ENCODE measurements at regions not wholly inside any gene's neighbourhood (a gene's known extent, or its start where the extent isn't known, plus 50 kb on each side); places are given as distances from the start of the nearest gene placed in this dataset.

- Histone ChIP-seq H3K36me3 (ENCODE audit: control insufficient read depth, low read depth, low read length) (no peaks in the 10 kb centered on the region), H3K27ac (ENCODE audit: low read length) (no peak overlapping the region), H3K4me1 (ENCODE audit: control insufficient read depth, low read depth, low read length) (peaks cover 5% of the 10 kb centered on the region), H3K4me3 (ENCODE audit: low read length) (no peak overlapping the region), H3K9me3 (ENCODE audit: control insufficient read depth, low read depth, low read length) (no peaks in the 10 kb centered on the region), H3K9ac (ENCODE audit: low read length) (no peak overlapping the region), H3K27me3 (ENCODE audit: control insufficient read depth, insufficient read depth, low read length) (no peaks in the 10 kb centered on the region)
These were observed 112.8 kb upstream of the H2AZ1 start for GRCh38 chr4:100062921-100063320.

- no peak overlapping the region for H3K27ac ChIP-seq (ENCODE audit: low read length)
- no peak overlapping the region for H3K4me3 ChIP-seq (ENCODE audit: low read length)
- no peaks in the 10 kb centered on the region for H3K36me3 ChIP-seq (ENCODE audit: control insufficient read depth, low read depth, low read length)
- no peak overlapping the region for H3K9ac ChIP-seq (ENCODE audit: low read length)
- H3K4me1 ChIP-seq (ENCODE audit: control insufficient read depth, low read depth, low read length) = peaks cover 5% of the 10 kb centered on the region
- no peaks in the 10 kb centered on the region for H3K9me3 ChIP-seq (ENCODE audit: control insufficient read depth, low read depth, low read length)
- H3K27me3 ChIP-seq (ENCODE audit: control insufficient read depth, insufficient read depth, low read length) = no peaks in the 10 kb centered on the region
These were observed 111.8 kb upstream of the H2AZ1 start for GRCh38 chr4:100061835-100062234.

GRCh38 chr4:100060765-100061416 lies 110.8 kb upstream of the H2AZ1 start:
- Histone ChIP-seq H3K36me3 (ENCODE audit: control insufficient read depth, low read depth, low read length) (no peaks in the 10 kb centered on the region), H3K4me3 (ENCODE audit: low read length) (no peak overlapping the region), H3K4me1 (ENCODE audit: control insufficient read depth, low read depth, low read length) (peaks cover 5% of the 10 kb centered on the region), H3K9ac (ENCODE audit: low read length) (no peak overlapping the region), H3K27ac (ENCODE audit: low read length) (no peak overlapping the region), H3K27me3 (ENCODE audit: control insufficient read depth, insufficient read depth, low read length) (no peaks in the 10 kb centered on the region), H3K9me3 (ENCODE audit: control insufficient read depth, low read depth, low read length) (no peaks in the 10 kb centered on the region)

GRCh38 chr4:100059467-100059866 lies 109.4 kb upstream of the H2AZ1 start:
- no peak overlapping the region for H3K9ac ChIP-seq (ENCODE audit: low read length)
- H3K9me3 ChIP-seq (ENCODE audit: control insufficient read depth, low read depth, low read length) = no peaks in the 10 kb centered on the region
- no peaks in the 10 kb centered on the region for H3K36me3 ChIP-seq (ENCODE audit: control insufficient read depth, low read depth, low read length)
- no peaks in the 10 kb centered on the region for H3K27me3 ChIP-seq (ENCODE audit: control insufficient read depth, insufficient read depth, low read length)
- H3K4me1 ChIP-seq (ENCODE audit: control insufficient read depth, low read depth, low read length) = peaks cover 5% of the 10 kb centered on the region
- no peak overlapping the region for H3K27ac ChIP-seq (ENCODE audit: low read length)
- no peak overlapping the region for H3K4me3 ChIP-seq (ENCODE audit: low read length)

- Histone ChIP-seq H3K9ac (ENCODE audit: low read length) (no peak overlapping the region), H3K9me3 (ENCODE audit: control insufficient read depth, low read depth, low read length) (no peaks in the 10 kb centered on the region), H3K27ac (ENCODE audit: low read length) (no peak overlapping the region), H3K4me1 (ENCODE audit: control insufficient read depth, low read depth, low read length) (peaks cover 5% of the 10 kb centered on the region), H3K27me3 (ENCODE audit: control insufficient read depth, insufficient read depth, low read length) (no peaks in the 10 kb centered on the region), H3K36me3 (ENCODE audit: control insufficient read depth, low read depth, low read length) (no peaks in the 10 kb centered on the region), H3K4me3 (ENCODE audit: low read length) (no peak overlapping the region)
These were observed 106.6 kb upstream of the H2AZ1 start for GRCh38 chr4:100056701-100057100.

GRCh38 chr4:100054071-100054470 lies 104.0 kb upstream of the H2AZ1 start:
- Histone ChIP-seq H3K4me3 (ENCODE audit: low read length) (no peak overlapping the region), H3K27ac (ENCODE audit: low read length) (no peak overlapping the region), H3K36me3 (ENCODE audit: control insufficient read depth, low read depth, low read length) (no peaks in the 10 kb centered on the region), H3K9me3 (ENCODE audit: control insufficient read depth, low read depth, low read length) (peaks cover 4% of the 10 kb centered on the region), H3K27me3 (ENCODE audit: control insufficient read depth, insufficient read depth, low read length) (no peaks in the 10 kb centered on the region), H3K4me1 (ENCODE audit: control insufficient read depth, low read depth, low read length) (peaks cover 3% of the 10 kb centered on the region), H3K9ac (ENCODE audit: low read length) (no peak overlapping the region)

- Histone ChIP-seq H3K9ac (ENCODE audit: low read length) (no peak overlapping the region), H3K27me3 (ENCODE audit: control insufficient read depth, insufficient read depth, low read length) (no peaks in the 10 kb centered on the region), H3K36me3 (ENCODE audit: control insufficient read depth, low read depth, low read length) (no peaks in the 10 kb centered on the region), H3K9me3 (ENCODE audit: control insufficient read depth, low read depth, low read length) (peaks cover 4% of the 10 kb centered on the region), H3K4me1 (ENCODE audit: control insufficient read depth, low read depth, low read length) (peaks cover 3% of the 10 kb centered on the region), H3K27ac (ENCODE audit: low read length) (no peak overlapping the region), H3K4me3 (ENCODE audit: low read length) (no peak overlapping the region)
These were observed 99.8 kb upstream of the H2AZ1 start for GRCh38 chr4:100049872-100050271.

- Histone ChIP-seq H3K9me3 (ENCODE audit: control insufficient read depth, low read depth, low read length) (no peaks in the 10 kb centered on the region), H3K36me3 (ENCODE audit: control insufficient read depth, low read depth, low read length) (no peaks in the 10 kb centered on the region), H3K27me3 (ENCODE audit: control insufficient read depth, insufficient read depth, low read length) (no peaks in the 10 kb centered on the region), H3K27ac (ENCODE audit: low read length) (no peak overlapping the region), H3K4me1 (ENCODE audit: control insufficient read depth, low read depth, low read length) (no peaks in the 10 kb centered on the region), H3K9ac (ENCODE audit: low read length) (no peak overlapping the region), H3K4me3 (ENCODE audit: low read length) (no peak overlapping the region)
These were observed 92.6 kb upstream of the H2AZ1 start for GRCh38 chr4:100042711-100043110.

GRCh38 chr4:100042235-100042634 lies 92.2 kb upstream of the H2AZ1 start:
- H3K27ac ChIP-seq (ENCODE audit: low read length) = no peak overlapping the region
- H3K4me3 ChIP-seq (ENCODE audit: low read length) = no peak overlapping the region
- no peaks in the 10 kb centered on the region for H3K9me3 ChIP-seq (ENCODE audit: control insufficient read depth, low read depth, low read length)
- no peaks in the 10 kb centered on the region for H3K27me3 ChIP-seq (ENCODE audit: control insufficient read depth, insufficient read depth, low read length)
- no peaks in the 10 kb centered on the region for H3K4me1 ChIP-seq (ENCODE audit: control insufficient read depth, low read depth, low read length)
- no peaks in the 10 kb centered on the region for H3K36me3 ChIP-seq (ENCODE audit: control insufficient read depth, low read depth, low read length)
- H3K9ac ChIP-seq (ENCODE audit: low read length) = no peak overlapping the region

GRCh38 chr4:100041646-100042045 lies 91.6 kb upstream of the H2AZ1 start:
- Histone ChIP-seq H3K9me3 (ENCODE audit: control insufficient read depth, low read depth, low read length) (no peaks in the 10 kb centered on the region), H3K27ac (ENCODE audit: low read length) (no peak overlapping the region), H3K4me1 (ENCODE audit: control insufficient read depth, low read depth, low read length) (no peaks in the 10 kb centered on the region), H3K36me3 (ENCODE audit: control insufficient read depth, low read depth, low read length) (no peaks in the 10 kb centered on the region), H3K4me3 (ENCODE audit: low read length) (no peak overlapping the region), H3K9ac (ENCODE audit: low read length) (no peak overlapping the region), H3K27me3 (ENCODE audit: control insufficient read depth, insufficient read depth, low read length) (no peaks in the 10 kb centered on the region)

GRCh38 chr4:100034023-100034664 lies 84.1 kb upstream of the H2AZ1 start:
- Histone ChIP-seq H3K36me3 (ENCODE audit: control insufficient read depth, low read depth, low read length) (no peaks in the 10 kb centered on the region), H3K9ac (ENCODE audit: low read length) (no peak overlapping the region), H3K27ac (ENCODE audit: low read length) (no peak overlapping the region), H3K4me3 (ENCODE audit: low read length) (no peak overlapping the region), H3K27me3 (ENCODE audit: control insufficient read depth, insufficient read depth, low read length) (no peaks in the 10 kb centered on the region), H3K4me1 (ENCODE audit: control insufficient read depth, low read depth, low read length) (no peaks in the 10 kb centered on the region), H3K9me3 (ENCODE audit: control insufficient read depth, low read depth, low read length) (peaks cover 4% of the 10 kb centered on the region)

- Histone ChIP-seq H3K4me1 (ENCODE audit: control insufficient read depth, low read depth, low read length) (peaks cover 12% of the 10 kb centered on the region), H3K9ac (ENCODE audit: low read length) (no peak overlapping the region), H3K27me3 (ENCODE audit: control insufficient read depth, insufficient read depth, low read length) (no peaks in the 10 kb centered on the region), H3K9me3 (ENCODE audit: control insufficient read depth, low read depth, low read length) (no peaks in the 10 kb centered on the region), H3K27ac (ENCODE audit: low read length) (no peak overlapping the region), H3K36me3 (ENCODE audit: control insufficient read depth, low read depth, low read length) (no peaks in the 10 kb centered on the region), H3K4me3 (ENCODE audit: low read length) (no peak overlapping the region)
These were observed 76.0 kb upstream of the H2AZ1 start for GRCh38 chr4:100026066-100026465.
